Body of pancreas (tissue), 4 donors: ENCODE measurements at regions not wholly inside any gene's neighbourhood (a gene's known extent, or its start where the extent isn't known, plus 50 kb on each side); places are given as distances from the start of the nearest gene placed in this dataset.

ENCODE experiments used
- CTCF ChIP-seq, 7 experiments: fragments of 450-650 bp in 4 of 7; fragments of 200-600 bp in 3 of 7; sonication (generic) in 3 of 7; IDR thresholded peaks; one replicate each; pipeline ENCODE4 v1.5.1; 2016 to 2019; ENCODE audit warnings: antibody characterized with exemption in 7 of 7
- POLR2A ChIP-seq, 3 donors: fragments of 450-650 bp; IDR thresholded peaks; one replicate each; pipeline ENCODE4 v1.6.1; 2016; ENCODE audit warnings: antibody characterized with exemption in 3 of 3, mild to moderate bottlenecking in 2 of 3

- no peak for TF ChIP-seq CTCF (IDR thresholded peaks at IDR 0.05)
- no peak for TF ChIP-seq POLR2A (IDR thresholded peaks at IDR 0.05)
Observed at GRCh38 chr3:64916192-64916798, 228.5 kb upstream of the ADAMTS9 start.
